ENCODE measurements at regions not wholly inside any gene's neighbourhood (a gene's known extent, or its start where the extent isn't known, plus 50 kb on each side); places are given as distances from the start of the nearest gene placed in this dataset.
A peak's percentile ranks its signal among the peaks of the same experiment; 100 is the strongest.

GRCh38 chr13:107373551-107373950 is 805.6 kb upstream of the ARGLU1 start:
- no peak overlapping the region for H3K4me3 ChIP-seq (ENCODE audit: low read depth, low read length)
- peak; percentile 75 for DNase-seq (ENCODE audit: low read depth)
- peak; percentile 79 for TF ChIP-seq CTCF (conservative IDR thresholded peaks at IDR 0.05; ENCODE audit: low read depth, low read length)

GRCh38 chr13:107370015-107370785 is 802.3 kb upstream of the ARGLU1 start:
- peak overlapping the region; percentile 5 for H3K4me3 ChIP-seq (ENCODE audit: low read depth, low read length)
- no peak for TF ChIP-seq CTCF (conservative IDR thresholded peaks at IDR 0.05; ENCODE audit: low read depth, low read length)
- DNase-seq (ENCODE audit: low read depth): peak; percentile 71

DNA sequence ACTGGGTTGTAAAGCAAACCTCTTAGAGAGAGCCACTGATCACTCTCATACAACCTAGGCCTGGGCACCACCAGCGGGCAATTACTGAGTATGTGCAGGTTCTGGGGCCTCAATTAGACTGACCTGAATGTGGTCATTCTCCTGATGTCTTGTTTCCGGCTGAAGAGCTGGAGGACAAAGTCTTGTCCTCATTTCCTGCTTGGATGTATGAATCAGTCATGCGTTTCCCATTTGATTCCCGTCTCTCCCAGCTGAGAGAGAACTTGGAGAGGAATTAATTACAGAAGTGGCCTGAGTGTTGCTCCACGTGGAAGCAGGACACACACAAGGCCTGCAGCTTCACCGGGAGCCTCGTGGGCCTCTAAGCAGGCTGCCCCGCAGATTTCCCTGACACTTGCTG is 799.3 kb upstream of the ARGLU1 start:
- TF ChIP-seq CTCF (conservative IDR thresholded peaks at IDR 0.05; ENCODE audit: low read depth, low read length): no peak
- DNase-seq (ENCODE audit: low read depth): peak; percentile 41
- no peak overlapping the region for H3K4me3 ChIP-seq (ENCODE audit: low read depth, low read length)

DNA sequence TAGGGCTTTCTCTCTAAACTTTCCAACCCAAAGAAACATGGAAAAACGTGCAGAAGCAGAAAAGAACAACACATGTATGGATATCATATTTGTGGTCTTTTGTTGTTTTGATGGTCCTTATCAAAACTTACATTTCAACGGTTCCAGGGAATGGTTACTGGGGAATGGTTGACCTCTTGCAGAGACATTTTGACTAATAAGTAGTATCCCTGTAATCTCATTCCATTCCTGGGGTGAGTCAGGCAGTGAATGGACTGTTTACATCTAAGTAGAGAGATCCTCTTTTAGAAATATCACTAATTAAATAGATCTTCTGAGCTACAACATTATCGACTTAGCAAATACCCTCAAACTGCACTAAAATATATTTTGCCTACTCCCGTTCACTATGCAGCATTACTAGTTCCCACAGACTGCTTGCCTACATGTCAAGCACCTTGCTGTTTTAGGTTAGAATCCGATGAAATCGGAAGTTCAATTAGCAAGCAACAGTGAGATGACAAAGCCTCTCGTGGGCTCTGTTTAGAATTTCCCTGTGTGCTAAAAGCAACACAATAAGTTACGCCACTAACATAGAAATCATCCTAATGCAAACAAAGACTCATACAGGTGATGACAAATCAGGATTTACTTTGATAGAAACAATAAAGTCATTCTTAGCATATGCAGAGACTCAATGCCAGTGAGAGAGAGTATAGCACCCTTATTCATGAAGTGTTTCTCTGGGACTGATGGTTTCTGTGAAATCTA is 797.7 kb upstream of the ARGLU1 start:
- TF ChIP-seq CTCF (conservative IDR thresholded peaks at IDR 0.05; ENCODE audit: low read depth, low read length): no peak
- DNase-seq (ENCODE audit: low read depth): no peak
- H3K4me3 ChIP-seq (ENCODE audit: low read depth, low read length): no peak overlapping the region

DNA sequence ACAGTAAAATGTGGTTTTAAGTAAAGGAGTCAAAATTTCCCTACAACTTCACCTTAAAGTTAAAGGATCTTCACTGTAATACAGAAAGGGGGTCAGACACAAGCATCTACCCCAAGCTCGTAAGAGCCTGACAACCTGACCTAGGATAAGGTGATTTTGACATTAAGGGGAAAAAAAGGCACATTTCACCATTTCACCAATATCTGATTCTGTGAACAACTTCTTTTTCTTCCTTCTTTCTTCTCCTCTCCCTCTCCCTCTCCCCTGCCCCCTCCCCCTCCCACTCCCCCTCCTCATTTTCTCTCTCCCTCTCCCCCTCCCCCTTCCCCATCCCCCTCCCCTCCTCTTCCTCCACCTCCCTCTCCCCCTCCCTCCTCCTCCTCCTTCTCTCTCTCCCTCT is 796.7 kb upstream of the ARGLU1 start:
- DNase-seq (ENCODE audit: low read depth): no peak
- H3K4me3 ChIP-seq (ENCODE audit: low read depth, low read length): no peak overlapping the region
- TF ChIP-seq CTCF (conservative IDR thresholded peaks at IDR 0.05; ENCODE audit: low read depth, low read length): no peak

DNA sequence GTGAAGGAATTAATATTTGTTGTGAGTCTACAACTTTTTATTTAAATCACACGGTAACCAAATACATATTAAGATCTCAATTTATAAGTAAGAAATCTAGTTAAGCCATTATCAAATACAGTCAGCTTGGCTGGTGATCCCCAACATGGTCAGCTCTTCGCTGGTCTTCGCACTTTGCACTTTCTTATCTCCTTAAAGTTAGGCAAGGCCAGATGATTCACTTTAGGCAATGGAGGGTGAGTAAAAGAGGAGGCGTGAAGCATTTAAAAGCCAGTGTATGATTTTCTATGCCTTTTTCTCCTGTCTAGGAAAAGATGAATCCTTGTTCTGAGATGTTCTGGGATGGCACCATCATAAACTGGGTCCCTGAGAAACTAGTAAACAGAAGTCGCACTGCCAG is 793.7 kb upstream of the ARGLU1 start:
- H3K4me3 ChIP-seq (ENCODE audit: low read depth, low read length): no peak overlapping the region
- TF ChIP-seq CTCF (conservative IDR thresholded peaks at IDR 0.05; ENCODE audit: low read depth, low read length): no peak
- DNase-seq (ENCODE audit: low read depth): no peak
